Pons (tissue), 1 donor: ENCODE measurements at regions not wholly inside any gene's neighbourhood (a gene's known extent, or its start where the extent isn't known, plus 50 kb on each side); places are given as distances from the start of the nearest gene placed in this dataset.
"Not testable (repeated sequence)": the region's sequence is repeated elsewhere in the genome, so short reads cannot be mapped to it uniquely, and the experiment has no call there.

Experiments used
- DNase-seq: peaks from one replicate; pipeline ENCODE4 v3.0.0-alpha.2; 2016; ENCODE audit warnings: low spot score

- no peak for DNase-seq
Observed at GRCh38 chr12:70070494-70071007, 172.7 kb upstream of the CNOT2 start.

GRCh38 chr12:70074510-70074909 lies 168.7 kb upstream of the CNOT2 start:
- DNase-seq = no peak

DNA sequence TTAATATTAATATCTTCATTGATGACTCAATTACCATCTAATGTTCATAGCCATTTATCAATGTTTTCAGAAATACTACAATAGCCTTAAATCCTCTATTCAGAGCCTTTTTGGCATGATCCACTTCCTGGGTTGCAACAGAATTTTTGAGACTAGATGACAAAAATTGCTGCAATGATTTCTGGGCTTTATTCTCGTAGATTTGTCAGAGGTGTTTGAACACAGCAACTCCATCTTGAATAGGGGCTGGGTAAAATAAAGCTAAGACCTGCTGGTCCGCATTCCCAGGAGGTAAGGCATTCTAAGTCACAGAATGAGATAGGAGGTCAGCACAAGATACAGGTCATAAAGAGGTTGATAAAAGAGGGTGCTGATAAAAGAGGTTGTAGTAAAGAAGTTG lies 165.8 kb upstream of the CNOT2 start:
- no peak for DNase-seq

DNA sequence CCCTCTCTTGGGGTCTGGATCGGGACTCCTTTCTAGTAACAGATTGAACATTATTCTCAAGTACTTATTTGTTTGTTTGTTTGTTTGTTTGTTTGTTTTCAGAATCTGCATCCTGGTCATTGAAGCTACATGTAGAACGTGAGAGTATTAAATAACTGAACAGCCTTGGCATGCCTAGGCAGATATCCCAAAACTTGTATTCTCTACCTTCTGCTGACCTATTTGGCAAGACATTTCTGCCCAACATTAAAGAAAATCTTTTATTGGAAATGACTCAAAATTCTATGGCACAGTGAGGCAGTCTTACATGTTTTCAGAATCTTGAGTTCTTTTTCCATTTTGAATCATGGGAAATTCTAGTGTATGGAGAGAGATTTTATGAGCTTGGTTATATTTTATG lies 165.1 kb upstream of the CNOT2 start:
- no peak for DNase-seq

DNA sequence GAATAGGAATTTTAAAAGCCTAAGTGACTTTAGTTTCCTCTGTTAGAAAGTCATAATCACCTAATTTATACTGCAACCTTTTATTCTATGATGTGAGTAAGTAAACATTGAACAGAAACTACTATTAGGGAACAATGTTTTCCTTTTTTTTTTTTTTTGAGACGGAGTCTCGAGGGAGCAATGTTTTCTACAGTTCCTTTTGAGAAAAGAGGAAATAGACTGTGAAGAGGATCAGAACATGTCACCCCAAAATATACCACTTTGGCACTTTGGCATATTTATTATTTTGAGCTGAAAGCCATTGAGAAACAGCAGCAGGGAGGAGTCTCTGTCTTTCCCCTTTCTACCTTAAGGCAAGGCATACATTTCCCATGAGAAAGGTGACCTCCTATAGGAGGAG lies 162.7 kb upstream of the CNOT2 start:
- peak; percentile 56 for DNase-seq

DNA sequence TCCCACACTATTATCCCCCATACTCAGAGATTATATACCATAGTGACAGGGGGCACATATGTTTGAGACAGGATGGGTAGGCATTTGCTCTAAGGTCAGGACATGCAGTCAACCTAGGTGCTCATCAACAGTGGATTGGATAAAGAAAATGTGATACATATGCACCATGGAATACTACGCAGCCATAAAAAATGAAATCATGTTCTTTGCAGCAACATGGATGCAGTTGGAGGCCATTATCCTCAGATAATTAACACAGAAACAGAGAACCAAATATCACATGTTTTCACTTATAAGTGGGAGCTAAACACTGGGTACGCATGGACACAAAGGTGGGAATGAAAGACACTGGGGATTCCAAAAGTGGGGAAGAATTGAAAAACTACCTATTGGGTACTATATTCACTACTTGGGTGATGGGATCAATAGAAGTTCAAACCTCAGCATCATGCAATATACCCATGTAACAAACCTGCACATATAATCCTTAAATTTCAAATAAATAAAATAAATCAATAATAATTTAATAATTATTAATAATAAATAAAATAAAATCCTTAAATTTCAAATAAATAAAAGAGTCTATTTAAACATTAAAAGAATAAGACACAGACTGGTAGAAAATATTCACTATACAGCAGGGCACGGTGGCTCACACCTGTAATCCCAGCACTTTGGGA lies 160.1 kb upstream of the CNOT2 start:
- DNase-seq = no peak

DNA sequence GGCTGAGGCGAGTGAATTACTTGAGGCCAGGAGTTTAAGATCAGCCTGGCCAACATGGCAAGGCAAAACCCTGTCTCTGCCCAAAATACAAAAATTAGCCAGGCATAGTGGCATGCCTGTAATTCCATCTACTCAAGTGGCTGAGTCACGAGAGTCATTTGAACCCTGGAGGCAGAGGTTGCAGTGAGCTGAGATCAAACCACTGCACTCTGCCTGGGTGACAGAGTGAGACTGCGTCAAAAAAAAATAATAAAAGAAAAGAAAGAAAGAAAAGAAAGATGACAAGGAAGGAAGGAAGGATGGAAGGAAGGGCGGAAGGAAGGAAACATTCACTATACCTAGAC lies 159.6 kb upstream of the CNOT2 start:
- DNase-seq = no peak

GRCh38 chr12:70086372-70086771 lies 156.9 kb upstream of the CNOT2 start:
- not testable (repeated sequence) for DNase-seq

DNA sequence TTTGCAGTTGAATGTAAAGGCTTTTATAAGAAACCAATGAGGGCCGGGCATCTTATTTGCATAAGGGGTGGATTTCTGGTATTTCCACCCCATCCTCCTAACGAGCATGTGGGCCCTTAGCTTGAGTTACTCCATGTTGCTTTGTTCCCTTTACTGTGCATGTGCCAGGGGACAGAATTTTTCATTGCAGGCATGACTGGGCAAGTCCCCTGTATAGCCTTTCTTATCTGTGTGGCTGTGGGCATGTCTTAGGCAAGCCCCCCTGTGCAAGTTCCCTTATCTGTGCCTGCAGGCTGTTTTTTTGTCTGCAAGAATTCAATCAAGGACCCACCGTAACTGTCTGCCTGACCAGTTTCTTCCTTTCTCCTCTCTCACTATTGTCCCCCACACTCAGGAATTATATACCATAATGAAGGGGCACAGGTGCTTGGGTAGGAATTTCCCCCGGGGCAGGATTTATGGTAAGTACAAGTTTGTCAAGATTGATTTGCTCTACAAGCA lies 152.2 kb upstream of the CNOT2 start:
- DNase-seq = no peak

DNA sequence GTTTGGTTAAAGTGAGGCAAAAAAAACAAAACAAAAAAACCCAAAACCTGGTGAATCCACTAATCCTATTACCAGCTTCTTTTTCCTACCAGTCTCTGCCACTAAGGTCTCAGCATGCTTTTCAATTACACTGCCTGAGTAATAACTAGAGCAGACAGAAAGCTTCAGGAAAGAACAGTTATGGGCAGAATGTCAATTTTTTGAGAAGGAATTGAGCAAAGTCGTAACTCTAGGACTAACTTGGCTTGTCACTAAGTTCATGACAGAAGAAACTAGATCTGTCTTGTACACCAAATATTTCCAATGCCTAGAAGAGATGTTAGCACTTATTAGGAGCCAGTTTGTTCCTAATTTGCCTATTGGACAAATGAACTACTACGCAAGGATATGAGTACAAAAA lies 148.8 kb upstream of the CNOT2 start:
- DNase-seq = no peak

DNA sequence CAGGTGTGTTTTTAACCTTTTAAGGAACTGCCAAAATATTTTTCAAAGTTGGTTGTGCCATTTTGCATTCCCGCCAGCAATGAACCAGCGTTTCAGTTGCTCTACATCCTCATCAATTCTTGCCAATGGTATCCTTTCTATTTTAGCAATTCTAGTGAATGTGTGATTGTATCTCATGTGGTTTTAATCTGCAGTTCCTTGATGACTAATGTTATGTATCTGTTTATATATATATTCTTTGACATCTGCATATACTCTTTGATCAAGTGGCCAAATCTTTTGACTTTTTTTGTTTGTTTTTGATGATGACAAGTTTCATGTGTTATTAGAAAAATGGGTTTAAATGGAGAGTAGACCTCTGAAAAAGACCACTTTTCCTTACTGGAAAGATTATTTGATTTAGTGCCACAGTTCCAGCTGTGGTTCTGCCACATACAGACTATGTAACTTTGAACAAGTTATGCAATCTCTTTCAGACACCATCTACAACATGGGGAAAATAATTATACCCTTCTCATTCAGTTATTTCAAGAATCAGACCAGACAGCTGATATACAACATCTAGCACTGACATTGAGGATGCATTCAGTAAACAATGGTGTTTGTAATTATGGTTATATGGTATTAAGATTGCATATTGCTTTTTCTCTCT lies 146.3 kb upstream of the CNOT2 start:
- DNase-seq = no peak

DNA sequence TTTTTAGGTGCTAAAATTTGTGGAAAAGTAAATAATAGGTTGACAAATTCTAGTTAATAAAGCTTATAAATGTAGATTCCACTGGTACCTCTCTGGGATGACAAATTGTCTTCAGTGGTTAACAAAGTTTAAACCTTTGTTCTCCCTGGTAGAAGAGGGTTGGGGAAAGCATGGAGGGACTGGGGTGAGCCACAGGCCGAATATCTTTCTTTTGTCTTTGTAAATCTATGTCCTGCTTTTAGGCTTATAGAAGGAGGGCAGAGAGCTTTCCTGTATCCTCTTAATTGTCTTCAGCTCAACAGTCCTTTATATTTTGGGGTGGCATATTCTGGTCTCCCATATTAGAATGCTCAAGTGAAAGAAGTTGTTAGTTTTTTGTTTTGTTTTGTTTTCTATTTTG lies 142.2 kb upstream of the CNOT2 start:
- no peak for DNase-seq

- DNase-seq = no peak
Observed at GRCh38 chr12:70106347-70106746, 136.9 kb upstream of the CNOT2 start.

- no peak for DNase-seq
Observed at GRCh38 chr12:70110085-70110484, 133.1 kb upstream of the CNOT2 start.

DNA sequence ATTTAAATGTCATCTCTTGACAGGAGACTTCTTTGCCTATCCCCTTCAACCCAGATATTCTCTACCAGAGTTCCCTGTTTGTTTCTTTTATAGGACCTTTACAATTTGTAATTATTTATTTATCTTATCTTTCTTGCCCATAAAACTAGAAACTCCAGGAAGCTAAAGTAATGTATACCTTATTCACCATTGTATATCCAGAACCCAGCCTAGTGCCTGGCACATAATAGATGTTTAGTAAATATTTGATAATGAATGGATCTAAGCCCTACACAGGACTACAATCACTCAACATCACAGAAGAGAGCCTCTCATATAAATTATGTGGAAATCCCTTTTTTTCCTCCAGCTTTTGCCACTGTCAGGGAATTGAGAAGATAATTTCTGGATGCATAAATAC lies 125.6 kb upstream of the CNOT2 start:
- no peak for DNase-seq

DNA sequence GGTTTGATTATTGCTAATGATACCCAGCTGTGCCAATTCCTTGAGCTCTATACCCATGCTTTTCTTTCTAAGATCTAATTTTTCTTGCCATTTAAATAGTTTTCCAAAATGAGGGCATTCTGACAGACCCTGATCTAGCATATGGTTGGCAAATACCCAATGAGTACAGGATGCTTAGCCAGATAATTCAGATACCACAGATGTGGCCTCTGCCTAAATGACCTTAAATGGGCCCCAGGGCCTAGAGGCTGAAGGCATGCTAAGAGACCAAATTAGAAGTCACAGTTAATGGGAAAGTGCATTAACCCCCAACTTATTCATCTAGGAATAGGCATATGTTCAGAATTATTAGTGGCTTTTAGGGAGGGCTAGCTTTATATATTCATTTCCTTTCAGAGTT lies 122.3 kb upstream of the CNOT2 start:
- no peak for DNase-seq

GRCh38 chr12:70121562-70121961 lies 121.7 kb upstream of the CNOT2 start:
- DNase-seq = no peak

DNA sequence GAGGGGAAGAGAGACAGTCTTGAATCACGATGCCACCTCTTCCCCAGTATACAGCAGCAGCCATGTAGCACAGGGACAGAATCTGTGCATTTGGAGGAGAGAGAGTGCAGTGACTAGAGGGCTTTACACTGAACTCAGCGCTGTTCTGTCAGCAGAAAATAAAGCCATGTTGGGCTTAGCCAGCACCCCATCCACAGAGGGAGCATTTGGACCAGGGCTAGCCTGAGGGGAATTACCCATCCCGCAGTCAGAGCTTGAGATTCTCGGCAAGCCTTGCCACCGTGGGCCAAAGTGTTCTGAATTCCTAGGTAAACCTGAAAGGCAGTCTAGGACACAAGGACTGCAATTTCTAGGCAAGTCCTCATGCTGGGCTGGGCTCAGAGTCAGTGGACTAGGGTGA lies 120.4 kb upstream of the CNOT2 start:
- no peak for DNase-seq

GRCh38 chr12:70149013-70149412 lies 94.2 kb upstream of the CNOT2 start:
- DNase-seq = no peak

DNA sequence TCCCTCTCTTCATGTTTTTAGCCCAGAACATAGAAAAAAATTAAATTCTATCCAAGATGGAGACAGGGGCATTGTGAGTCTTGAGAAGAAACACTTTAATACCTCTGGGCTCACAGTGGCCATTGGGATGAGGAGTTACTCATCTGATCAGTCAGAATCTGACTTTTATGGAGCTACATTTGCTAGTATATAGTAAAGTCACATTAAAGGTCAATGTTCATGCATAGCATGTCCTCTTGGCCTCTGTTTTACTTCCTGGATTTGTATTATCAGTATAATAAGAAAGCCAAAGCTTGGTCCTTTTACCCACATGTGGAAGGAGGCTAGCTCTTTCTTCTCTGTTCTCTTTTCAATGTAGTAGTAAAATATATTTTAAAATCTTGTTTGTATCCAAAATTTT lies 93.6 kb upstream of the CNOT2 start:
- DNase-seq = no peak

GRCh38 chr12:70150230-70150629 lies 93.0 kb upstream of the CNOT2 start:
- DNase-seq = no peak

DNA sequence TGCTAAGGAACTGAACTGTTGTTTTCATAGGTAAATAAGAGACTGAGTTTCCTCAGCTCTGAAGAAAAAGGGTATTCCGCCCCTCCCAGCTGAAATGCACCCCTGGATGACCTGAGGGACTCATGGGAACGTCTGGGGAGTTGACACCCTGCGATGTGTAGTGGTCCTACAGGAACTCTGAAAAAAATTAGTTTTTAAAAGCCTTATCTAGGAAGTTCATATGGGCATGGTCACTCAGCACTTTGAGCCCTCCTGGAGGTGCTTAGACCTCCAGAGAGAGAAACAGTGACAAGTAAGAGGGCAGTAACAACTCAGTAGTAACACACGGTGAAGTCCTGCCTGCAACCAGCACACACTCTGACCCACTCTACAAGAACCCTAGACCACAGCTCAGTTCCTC lies 91.2 kb upstream of the CNOT2 start:
- DNase-seq = no peak

GRCh38 chr12:70154087-70154638 lies 89.1 kb upstream of the CNOT2 start:
- DNase-seq = no peak
